CD4-positive, alpha-beta T cell treated with Interleukin-10 for 1 hour (primary cell): ENCODE measurements at regions not wholly inside any gene's neighbourhood (a gene's known extent, or its start where the extent isn't known, plus 50 kb on each side); places are given as distances from the start of the nearest gene placed in this dataset.

Experiments used
- DNase-seq: peaks from one replicate; pipeline ENCODE4 v3.0.0-alpha.2; 2020

DNA sequence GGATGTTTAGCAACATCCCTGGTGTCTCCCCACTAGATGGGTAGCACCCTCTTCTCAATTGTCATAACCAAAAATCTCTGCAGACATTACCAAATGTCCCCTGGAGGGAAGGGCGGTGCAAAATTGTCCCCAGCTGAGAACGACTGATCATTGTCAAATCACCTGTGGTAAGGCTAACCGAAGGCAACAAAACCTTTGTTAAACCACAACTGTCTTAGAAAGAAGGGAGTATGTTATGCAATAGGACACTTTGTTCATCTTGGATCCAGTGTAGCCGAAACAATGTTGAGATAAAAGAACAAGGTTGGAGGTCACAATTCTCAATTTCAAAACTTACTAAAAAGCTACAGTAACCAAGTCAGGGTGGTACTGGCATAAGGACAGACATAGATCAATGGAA, 50.3 kb upstream of the ST3GAL5 start:
- no peak for DNase-seq
